DOHH2 (cell line): ENCODE measurements at regions not wholly inside any gene's neighbourhood (a gene's known extent, or its start where the extent isn't known, plus 50 kb on each side); places are given as distances from the start of the nearest gene placed in this dataset.

Source experiments
- CTCF ChIP-seq: fragments of 200-600 bp; sonication (generic); IDR thresholded peaks from one replicate; pipeline ENCODE4 v1.5.1; 2014; ENCODE audit warnings: antibody characterized with exemption, mild to moderate bottlenecking, low read depth, low read length; ENCODE audit not compliant: poor library complexity, severe bottlenecking
- EZH2phosphoT487 ChIP-seq: fragments of 200-600 bp; sonication (generic); IDR thresholded peaks from 2 replicates; pipeline ENCODE4 v1.6.1; 2017; ENCODE audit warnings: borderline replicate concordance, mild to moderate bottlenecking, antibody characterized with exemption, low read length, moderate library complexity, mixed read lengths

DNA sequence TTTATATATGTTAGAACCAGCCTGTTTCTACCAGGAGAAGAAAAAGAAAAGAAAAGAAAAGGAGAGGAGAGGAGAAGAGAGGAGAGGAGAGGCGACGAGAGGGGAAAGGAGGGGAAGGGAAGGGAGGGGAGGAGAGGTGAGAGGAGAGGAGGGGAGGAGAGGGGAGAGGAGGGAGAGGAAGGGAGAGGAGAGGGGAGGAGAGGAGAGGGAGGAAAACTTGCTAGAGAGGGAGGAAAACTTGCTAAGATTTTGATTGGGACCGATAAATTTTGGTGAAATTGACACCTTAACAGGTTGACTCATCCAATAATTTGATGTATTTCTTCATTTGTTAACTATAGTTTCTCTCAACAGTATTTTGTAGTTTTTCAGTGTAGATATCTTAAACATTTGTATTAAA is 164.0 kb upstream of the SYT1 start:
- TF ChIP-seq CTCF, result no peak
- no peak for TF ChIP-seq EZH2phosphoT487
